ENCODE measurements at regions not wholly inside any gene's neighbourhood (a gene's known extent, or its start where the extent isn't known, plus 50 kb on each side); places are given as distances from the start of the nearest gene placed in this dataset.
A peak's percentile ranks its signal among the peaks of the same experiment; 100 is the strongest.
"Not testable (repeated sequence)": the region's sequence is repeated elsewhere in the genome, so short reads cannot be mapped to it uniquely, and the experiment has no call there.

DNA sequence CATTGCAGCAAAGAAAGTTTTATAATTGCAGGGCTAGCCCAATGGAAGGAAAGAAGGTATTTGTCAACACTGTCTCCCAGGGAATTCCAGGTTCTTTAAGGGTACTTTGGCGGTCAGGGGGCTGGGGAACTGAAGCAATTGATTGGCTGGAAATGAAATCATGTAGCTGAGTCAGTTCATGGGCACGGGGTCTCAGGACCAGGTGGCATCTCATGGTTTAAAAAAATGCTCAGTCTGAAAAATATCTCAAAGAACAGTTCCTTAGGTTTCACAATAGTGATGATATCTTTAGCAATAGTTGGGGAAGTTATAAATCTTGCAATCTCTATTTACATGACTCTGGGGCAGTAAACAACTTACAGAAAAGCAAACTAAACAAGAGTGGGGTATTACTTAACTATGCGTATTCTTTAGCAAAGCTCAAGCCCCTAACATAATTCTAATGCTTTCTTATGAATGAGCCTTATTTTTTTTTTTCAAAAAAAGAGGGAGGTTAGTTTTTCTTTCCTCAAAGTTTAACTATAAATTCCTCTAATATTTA, 376.9 kb upstream of the NRG3 start:
- no peak for DNase-seq

DNA sequence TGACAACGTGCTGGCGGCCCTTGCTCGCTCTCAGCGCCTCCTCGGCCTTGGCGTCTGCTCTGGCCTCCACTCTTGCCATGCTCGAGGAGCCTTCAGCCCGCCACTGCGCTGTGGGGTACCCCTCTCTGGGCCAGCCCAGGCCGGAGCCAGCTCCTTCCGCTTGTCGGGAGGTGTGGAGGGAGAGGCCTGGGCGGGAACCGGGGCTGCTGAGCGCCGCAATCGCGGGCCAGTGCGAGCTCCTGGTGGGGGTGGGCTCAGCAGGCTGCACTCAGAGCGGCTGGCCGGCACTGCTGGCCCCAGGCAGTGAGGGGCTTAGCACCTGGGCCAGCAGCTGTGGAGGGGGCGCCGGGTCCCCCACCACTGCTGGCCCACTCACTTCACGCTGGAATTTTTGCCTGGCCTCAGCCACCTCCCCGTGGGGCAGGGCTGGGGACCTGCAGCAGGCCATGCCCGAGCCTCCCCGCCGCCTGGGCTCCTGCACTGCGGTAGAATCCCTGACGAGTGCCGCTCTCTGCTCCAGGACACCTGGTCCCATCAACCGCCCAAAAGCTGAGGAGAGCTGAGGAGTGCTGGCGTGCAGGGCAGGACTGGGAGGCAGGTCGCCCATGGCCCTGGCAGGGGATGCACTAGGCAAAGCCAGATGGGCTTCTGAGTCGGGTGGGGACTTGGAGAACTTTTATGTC, 372.2 kb upstream of the NRG3 start:
- DNase-seq = no peak

DNA sequence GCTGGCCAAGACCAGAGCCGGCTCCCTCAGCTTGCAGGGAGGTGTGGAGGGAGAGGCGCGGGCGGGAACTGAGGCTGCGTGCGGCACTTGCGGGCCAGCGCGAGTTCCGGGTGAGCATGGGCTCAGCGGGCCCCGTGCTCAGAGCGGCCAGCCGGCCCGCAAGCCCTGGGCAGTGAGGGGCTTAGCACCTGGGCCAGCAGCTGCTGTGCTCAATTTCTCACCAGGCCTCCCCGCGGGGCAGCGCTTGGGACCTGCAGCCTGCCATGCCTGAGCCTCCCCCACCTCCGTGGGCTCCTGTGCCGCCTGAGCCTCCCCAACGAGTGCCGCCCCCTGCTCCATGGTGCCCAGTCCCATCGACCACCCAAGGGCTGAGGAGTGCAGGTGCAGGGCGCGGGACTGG, 369.2 kb upstream of the NRG3 start:
- DNase-seq = peak; percentile 23

DNA sequence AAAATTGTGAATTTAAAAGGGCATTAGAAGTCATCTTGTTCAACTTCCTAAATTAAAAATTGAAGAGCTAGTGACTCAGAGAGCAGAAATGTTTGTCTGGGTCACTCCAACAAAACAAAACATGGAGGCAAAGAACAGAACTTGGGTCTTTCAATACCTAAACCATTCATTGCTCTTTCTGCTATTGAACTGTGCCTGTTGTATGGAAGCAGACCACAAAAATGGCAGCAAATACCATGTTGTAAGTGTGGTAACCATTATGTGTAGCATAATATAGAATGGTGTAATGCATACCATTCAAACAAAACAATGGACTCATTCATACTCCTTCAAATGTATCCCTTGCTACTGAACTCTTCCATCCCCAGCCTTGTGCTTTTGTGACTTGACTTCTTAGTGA, 360.2 kb upstream of the NRG3 start:
- DNase-seq = no peak

DNA sequence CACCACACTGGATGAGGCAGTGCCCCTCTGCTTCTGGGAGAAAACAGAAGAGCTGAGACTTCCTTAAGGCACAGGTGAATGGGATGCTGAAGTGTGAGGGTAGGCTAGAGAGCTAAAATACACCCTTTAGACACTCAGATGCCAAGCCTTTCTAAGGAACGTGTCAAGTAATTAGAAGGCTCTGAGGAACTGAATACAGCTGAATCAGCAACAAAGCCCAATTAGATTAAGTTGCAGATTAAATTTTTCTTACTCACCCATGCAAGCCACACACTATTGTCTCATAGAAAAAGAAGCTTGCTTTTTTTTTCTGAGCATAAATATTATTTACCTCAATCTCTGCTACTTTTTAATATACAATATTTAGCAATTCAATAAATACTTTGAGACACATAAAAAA, 354.3 kb upstream of the NRG3 start:
- no peak for DNase-seq

DNA sequence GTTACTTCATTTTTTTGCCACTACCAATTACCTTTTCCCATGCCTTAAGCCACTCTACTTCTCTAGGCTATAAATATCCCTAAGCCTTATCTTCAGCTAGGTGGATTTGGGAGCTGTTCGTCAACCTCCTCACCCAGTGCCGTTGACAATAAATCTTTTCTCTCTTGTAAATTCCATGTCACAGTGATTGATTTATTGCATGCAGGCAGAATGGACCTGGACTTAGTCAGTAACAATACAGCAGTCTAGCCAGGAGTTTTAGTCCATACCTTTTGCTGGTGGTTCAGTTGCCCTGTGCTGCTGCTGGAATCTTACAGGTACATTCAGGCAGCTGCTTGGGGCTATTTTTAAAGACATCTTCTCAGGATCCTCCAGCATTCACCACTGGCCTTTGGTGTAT, 350.5 kb upstream of the NRG3 start:
- no peak for DNase-seq

DNA sequence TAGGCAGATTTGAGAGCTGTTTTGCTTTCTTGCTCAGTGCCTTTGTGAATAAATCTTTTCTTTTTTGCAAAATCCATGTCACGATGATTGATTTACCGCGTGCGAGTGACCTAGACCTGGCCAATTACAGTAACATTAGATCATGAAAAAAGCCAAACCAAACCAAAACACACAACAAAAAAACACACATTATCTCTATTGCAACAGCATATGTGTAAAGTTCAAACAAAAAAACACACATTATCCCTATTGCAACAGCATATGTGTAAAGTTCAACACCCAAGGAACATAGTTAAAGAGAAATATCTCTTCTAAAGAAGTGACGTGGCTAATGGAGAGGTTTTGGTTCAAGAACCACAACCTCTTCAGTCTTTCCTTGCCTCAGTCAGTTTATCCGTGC, 342.6 kb upstream of the NRG3 start:
- no peak for DNase-seq

DNA sequence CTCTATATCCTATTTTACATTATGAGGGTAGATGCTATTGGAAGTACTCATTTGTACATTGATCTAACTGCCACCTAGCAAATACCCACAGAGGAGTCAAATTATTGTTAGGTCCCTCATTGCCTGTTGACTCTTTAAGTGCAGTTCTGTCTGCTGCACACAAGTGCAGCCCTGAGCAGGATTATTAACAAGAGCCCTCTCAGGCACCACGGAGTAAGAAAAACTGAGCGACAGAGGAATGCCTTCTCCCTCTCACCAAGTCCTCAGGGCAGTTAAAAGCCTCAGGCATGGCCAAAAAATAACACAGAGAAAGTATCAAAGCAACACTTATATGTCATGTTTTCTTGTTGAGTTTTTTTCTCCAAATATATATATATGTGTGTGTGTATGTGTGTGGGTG, 340.0 kb upstream of the NRG3 start:
- DNase-seq = peak; percentile 41

DNA sequence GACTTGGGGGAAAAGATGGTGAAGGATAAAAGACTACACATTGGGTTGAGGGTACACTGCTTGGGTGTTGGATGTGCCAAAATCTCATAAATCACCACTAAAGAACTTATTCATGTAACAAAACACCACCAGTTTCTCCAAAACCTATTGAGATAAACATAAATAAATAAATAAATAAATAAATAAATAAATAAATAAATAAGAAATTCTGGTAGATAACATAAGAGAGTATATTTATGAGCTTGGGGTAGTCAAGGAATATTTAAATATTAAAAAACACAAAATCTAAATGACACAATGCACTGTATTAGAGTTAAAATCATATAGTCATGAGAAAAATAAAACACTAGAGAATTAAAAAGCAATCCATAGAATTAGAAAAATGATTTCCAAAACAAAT, 333.5 kb upstream of the NRG3 start:
- no peak for DNase-seq

DNA sequence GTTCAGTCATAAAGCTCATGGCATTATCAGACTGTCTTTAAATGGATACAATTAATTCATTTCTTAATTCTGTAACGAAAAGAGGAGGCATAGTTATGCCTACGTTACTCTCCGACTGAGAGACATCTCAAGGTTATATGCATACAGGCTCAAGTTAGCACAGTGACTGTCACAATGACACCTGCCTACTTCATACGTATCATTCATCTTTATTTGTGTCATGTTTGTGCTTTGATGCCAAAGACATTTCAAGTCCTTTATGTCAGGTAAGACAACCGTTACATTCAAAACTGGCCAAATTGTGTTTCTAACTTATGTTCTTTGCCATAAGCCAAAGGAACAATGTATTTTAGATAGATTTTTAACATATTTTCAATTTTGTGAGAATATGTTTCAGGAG, 328.8 kb upstream of the NRG3 start:
- DNase-seq = no peak

DNA sequence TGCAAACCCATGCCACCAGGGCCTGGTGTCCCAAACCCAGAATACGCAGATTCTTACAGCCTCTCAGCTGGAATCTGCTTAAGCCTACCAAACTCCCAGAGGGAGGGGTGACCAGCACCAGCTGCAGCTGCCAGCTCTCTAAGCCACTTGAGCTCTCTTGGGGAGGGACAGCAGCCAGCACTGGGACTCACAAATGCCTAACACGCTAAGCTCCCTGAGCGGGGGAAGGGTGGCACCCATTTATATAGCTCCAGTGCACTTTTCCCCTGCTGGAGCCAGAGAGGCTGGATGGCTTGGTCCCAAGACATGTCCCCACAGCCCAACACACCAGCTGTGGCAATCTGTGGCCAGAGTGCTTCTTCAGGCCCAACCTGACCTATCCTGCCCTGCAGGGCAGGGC, 326.8 kb upstream of the NRG3 start:
- peak; percentile 78 for DNase-seq

DNA sequence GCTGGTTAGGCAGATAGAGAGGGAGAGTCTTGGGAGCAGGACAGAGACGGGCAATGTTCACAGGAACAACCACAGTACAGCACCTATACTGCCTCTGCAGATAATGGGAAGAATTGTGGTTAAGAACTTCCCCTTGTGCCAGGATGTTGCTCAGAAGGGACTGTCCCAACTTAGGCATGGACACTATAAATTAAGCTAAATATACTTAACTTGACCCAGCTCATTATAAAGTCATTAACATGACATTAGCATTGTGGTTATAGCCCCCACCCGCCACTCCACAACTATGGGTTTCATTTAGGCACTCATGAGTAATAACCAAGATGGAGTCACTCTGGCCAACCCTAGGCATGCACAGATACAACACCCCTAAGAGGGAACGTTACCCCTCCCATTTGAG, 310.9 kb upstream of the NRG3 start:
- DNase-seq = no peak

DNA sequence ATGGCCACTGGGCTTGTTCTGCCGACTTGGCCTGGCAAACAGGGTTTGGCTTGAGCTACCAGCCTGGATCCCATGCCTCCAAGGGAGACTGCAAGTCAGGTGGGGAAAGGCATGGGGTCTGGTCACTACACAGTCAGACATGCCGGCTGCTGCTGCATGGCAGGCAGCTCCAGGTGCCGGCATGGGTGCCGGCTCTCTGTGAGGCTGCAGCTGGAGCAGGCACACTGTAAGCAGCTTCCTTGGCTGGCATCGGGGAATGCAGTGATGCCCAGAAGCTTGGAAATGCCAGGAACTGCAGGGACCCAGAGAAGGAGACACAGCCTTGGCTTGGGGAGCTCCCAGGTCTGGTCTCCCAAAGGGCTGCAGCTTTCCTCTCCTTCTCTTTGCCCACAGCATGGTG, 305.5 kb upstream of the NRG3 start:
- DNase-seq = no peak

DNA sequence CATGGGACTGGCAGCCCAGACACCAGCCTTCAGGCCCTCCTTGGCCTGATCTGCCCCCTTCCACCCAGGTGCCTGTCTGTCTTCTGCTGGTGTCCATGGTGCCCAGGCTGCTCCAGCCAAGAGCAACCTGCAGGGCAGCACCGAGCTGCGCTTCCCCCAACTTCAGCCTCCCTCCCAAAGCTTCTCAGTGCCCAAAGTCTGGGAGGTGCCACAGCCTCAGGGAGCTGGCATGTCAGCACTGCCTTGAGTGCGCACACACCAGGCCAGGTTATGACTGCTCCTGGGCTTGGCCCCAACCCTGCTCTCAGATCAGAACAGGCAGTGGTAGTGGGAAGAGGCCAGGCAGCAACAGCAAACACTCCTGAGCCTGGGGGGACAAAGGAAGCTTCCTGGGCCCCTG, 304.6 kb upstream of the NRG3 start:
- DNase-seq = no peak

DNA sequence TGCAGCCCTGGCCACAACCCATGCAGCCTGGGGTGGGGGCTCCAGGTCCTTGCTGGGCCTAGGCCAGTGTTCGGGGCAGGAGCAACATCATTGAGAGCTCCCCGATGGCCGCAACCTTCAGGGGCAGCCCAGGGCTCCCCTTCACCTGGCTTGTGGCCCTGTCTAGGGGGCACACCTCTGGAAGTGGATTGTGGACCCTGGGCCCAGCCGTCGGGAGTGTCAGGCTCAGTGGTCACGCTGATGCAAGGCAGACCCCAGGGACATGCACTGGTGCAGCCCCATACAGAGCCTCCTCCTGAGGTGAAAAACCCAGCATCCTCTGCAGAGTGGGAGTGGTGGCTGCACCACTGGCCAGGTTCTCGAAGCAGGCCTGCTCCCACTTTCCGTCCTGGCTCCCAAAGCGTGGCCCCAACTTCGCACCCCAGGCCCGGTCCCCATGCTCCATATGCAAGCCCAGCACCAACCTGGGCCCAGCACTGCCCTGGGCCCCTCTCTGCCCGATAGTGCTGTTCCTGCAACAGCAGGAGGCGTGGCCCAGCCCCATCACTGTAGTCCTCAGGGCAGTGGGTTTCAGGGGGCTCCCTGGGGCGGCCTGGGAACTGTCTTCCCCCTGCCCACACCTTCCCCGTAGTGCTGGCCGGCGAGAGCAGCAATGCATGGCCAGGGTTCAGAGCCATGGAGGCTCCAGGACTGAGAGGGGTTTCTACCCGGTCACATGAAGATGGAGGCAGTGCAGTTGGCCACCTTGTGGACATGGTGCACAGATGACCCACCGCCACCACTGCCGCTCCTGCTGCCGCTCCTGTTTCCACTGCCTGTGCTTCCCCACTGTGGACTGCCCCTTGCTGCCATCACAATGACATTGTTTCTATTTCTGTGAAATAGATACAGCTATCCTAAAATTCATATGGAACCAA, 303.9 kb upstream of the NRG3 start:
- DNase-seq = no peak

DNA sequence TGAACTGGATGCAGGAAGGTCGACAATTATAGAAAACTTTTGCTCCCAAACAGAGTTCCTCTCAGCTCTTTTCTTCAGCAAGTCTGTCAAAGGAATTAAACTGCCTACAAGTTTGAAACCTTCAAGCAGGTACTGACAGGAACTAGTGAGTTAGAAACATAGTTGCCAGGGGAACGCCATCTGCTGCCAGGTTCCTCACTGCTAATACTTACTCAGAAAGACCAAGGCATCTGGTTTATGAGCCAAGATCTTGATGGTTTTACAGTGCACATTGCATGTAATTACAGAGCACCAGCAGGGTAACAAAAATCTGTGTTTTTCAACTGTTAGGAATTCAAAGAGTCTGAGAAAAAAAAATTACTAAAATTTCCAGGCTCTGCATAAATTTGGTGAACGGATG, 300.0 kb upstream of the NRG3 start:
- DNase-seq = no peak

DNA sequence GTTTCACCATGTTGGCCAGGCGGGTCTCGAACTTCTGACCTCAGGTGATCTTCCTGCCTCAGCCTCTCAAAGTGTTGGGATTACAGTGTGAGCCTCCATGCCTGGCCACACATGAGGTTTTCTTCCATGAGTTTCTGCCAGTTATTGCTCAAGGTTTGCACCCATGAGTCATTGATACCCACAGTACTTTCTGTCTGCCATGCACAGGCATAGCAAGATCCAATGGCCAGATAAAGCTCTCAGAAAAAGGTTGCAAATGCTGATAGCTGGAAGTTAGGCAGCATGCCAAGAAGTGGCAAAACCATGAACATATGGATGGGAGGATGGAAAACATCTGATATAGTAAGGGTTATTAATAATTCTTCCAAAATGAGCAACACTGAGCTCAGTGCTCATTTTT, 298.7 kb upstream of the NRG3 start:
- DNase-seq = no peak

DNA sequence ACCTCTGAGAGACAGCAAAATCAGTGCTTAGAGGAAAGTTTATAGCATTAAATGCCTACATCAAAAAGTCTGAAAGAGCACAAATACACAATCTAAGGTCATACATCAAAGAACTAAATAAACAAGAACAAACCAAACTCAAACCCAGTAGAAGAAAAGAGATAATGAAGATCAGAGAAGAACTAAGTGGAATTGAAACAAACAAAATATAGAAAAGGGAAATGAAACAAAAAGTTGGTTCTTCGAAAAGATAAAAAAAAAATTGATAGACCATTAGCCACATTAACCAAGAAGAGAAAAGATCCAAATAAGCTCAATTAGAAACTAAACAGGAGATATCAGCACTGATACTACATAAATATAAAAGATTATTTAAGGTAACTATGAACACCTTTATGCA, 280.0 kb upstream of the NRG3 start:
- no peak for DNase-seq

DNA sequence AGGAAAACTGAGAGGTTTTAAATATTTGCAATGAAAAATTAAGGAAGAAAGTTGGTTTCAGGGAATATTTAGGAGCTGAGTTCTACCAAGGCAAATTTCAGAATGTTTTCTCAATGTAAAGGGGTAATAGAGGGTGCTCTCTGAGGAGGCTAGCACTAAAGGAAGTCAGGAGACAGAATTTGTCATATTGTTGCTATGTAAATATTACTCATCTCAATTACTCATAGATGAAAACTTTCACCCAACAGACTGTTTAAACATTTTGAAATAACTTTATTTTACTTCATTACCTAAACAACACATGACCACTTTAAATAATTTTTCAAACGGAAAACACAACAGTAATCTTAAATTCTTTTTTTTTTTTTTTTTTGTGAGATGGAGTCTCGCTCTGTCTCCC, 274.8 kb upstream of the NRG3 start:
- peak; percentile 71 for DNase-seq

DNA sequence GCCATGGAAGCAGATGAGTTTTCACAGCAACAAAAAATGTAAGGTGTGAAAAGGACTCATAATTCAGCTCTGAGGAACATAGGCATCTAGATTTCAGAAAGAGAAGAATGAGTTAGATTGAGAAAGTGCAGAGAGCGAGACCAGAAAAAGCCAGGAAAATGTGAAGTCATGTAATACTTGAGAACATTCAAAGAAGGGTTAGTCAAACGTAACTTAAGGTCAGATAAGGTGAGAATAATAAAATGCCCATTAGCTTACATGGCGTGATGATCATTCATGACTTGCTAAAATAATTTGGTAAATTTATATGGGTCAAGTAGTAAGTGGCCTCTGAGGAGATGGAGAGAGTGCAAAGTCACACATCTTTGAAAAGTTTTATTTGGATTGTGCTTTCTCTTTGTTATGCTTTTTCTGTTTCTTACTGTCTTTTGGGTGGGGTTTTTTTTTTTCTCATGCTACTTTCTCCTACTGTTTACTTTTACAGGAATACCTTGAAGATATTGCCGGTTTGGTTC, 271.8 kb upstream of the NRG3 start:
- DNase-seq = no peak

DNA sequence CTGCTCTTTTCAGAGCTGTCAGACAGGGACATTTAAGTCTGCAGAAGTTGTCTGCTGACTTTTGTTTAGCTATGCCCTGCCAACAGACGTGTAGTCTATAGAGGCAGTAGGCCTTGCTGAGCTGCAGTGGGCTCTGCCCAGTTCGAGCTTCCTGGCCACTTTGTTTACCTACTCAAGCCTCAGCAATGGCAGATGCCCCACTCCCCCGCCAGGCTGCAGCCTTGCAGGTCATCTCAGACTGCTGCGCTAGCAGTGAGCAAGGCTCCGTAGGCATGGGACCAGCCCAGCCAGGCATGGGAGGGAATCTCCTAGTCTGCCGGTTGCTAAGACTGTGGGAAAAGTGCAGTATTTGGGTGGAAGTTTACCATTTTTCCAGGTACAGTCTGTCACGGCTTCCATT, 230.5 kb upstream of the NRG3 start:
- not testable (repeated sequence) for DNase-seq

DNA sequence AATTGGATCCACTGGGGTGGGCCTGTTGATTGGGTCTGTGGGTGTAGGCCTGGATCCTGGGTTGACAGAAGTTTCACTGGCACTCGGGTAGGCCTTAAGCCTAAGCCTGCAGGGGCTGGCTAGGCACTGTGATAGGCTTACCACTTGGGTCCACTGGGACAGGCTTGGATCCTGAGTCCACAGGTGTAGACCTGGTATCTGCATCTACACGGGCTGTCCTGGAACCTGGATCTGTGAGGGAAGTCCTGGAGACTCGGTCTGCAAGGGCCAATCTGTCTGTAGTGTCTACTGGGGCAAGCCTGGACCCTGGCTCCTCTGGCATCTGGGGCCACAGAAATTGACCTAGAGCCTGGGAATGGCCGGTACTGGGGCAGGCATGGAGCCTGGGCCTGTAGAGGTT, 219.0 kb upstream of the NRG3 start:
- no peak for DNase-seq

DNA sequence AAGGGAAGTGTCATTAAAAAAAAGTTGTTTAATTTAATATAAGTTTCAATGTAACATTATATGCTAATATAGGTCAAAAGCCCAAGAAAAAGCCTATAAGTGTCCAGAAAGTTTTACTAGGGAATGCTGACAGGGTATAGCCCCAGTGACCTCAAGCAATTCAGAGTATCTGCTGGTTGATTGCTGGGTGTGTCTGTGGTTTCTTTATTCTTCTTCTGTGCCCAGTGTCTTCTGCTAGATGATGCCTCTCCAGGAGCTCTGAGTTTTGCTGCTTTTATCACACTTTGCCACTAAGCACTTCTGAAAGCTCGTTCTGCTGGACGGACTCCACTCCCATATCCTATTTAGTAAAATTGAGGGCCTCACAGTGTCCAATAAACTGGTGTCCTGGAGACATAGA, 212.2 kb upstream of the NRG3 start:
- no peak for DNase-seq

DNA sequence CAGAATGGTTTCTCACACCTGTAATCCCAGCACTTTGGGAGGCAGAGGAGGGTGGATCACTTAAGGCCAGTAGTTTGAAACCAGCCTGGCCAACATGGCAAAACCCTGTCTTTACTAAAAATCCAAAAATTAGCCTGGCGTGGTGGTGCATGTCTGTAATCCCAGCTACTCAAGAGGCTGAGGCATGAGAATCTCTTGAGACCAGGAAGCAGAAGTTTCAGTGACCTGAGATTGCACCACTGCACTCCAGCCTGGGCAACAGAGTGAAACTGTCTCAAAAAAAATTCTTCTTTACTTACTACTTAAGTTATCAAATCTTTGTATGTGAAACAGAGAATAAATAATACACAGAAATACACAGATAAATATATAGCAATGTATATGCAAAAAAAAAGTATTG, 210.2 kb upstream of the NRG3 start:
- not testable (repeated sequence) for DNase-seq
